Fibroblast of skin of right quadriceps (primary cell): ENCODE measurements at regions not wholly inside any gene's neighbourhood (a gene's known extent, or its start where the extent isn't known, plus 50 kb on each side); places are given as distances from the start of the nearest gene placed in this dataset.
"Not testable (repeated sequence)": the region's sequence is repeated elsewhere in the genome, so short reads cannot be mapped to it uniquely, and the experiment has no call there.

ENCODE experiments used
- DNase-seq: peaks from one replicate; pipeline ENCODE4 v3.0.0-alpha.2; 2013

DNA sequence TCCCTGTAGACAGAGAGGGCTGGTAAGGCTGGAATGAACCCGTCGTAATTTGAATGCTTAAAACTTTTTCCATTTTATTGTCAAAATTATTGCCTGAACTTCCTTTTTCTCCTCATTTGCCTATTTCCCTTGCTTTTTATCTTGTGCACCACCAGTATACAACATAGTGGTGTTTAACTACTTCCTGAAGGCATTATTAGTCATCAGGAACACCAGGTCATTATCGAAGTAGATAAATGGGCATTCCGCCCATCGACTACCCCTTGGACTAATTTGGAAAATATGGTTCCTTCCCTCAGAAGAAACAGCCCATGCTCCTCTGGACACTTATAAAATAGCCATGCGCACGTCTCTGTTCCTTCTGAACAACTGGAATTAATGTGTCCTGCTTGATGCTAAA, 232.1 kb downstream of the TM9SF2 start:
- no peak for DNase-seq

DNA sequence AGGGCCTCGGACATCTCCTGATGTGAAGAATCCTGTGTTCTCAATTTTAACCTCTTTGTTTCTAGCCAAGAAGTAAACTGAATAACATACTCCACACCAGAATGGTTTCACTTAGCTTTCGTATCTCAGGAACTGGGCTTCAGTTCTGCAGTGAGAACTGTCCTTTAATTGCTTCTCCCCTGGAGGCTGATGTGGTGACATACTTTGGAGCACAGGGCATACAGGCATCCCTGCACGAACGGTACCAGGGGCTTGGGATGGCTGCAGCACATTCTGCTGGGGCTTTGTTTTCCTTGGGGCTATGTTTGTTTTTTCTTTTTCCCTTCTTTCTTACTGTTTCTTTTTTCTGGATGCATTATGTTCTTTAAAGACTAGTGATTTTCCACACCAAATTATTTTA, 230.5 kb downstream of the TM9SF2 start:
- no peak for DNase-seq

DNA sequence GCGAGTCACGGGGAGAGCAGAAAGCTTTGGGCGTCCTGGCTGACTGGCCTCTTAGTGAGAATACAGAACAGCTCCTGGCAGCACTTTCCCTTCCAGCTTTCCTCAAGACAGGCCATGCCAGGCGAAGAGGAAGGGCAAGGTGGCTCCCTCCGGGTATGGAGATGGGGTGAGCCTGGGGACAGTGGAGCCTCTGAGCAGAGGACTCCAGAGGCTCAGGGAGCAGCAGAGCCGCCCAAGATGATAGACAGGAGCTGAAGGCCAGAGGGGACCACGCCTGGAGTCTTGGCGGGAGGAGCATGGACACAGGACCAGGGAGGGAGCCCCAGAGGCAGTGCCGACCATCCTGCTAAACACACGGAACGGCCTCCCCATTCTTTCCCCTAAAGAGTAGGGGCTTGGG, 229.1 kb downstream of the TM9SF2 start:
- DNase-seq: no peak

DNA sequence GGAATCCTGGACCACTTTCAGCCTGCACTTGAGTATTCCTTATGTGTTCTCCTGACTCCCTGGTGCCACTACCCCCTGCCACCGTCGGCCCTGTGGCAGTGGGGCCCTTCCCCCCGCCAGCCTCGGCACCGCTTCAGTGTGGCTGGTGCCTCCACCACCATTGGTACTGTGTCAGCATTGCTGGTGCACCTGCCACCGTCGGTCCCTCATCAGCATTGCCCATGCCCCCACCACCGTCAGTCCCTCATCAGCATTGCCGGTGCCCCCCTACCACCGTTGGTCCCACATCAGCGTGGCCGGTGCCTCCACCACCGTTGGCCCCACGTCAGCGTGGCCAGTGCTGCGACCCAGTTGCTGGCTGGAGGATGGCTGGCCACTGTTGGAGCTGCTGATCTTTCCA, 228.5 kb downstream of the TM9SF2 start:
- DNase-seq: no peak

DNA sequence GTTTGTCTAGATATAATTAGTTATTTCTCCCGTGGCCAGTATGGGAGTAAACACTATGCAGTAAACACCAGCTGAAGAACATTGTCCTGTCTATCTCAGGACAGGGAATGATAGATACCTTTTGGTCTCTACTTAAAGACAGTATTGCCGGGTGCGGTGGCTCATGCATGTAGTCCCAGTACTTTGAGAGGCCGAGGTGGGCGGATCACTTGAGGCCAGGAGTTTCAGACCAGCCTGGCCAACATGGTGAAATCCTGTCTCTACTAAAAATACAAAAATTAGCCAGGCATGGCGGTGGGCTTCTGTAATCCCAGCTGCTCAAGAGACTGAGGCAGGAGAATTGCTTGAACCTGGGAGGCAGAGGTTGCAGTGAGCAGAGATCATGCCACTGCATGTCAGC, 226.4 kb downstream of the TM9SF2 start:
- not testable (repeated sequence) for DNase-seq

DNA sequence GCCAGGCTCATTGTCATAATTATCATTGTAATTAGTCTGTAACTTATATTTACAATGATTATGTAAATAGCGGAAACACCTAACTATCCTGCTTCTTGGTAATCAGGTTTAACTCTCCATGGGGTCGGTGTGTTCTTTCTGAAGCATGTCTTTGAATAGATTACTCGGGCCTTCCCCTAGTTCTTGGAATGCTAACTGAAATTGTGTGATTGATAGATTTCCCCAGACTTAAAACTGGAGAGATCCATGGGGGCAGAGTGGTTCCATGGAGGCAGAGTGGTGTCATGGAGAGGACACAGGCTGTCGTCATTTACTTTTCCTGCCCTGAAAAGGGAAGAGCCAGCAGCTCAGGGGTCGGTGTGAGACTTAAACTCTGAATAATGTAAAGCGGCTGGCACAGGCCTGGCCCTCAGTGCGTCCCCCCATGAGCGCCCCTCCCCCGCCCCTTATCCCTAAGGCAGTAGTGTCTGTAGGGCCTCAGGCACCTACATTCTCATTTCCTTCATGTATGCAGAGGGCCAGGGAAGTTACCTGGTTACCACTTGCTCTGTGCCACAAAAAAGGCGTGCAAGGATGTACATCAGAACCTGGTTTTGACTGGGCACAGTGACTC, 225.1 kb downstream of the TM9SF2 start:
- DNase-seq: no peak

DNA sequence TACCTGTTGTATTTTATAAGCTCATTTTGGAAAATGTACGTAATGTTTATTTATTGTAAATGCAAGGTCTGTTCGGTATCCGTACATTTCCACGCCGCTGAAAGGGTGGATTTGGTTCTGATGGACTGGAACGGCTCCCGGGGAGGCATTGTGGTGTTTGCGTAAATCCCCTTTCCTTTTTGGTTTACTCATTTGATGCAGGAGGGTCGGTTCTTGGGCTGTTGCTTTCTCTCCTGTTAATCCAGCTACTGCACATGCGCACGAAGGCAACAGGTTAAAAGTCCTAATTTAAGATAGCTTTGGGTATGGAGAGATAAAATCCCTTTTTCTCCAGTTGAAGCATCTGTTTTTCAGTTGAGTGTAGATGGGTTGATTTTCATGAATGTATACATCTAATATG, 224.4 kb downstream of the TM9SF2 start:
- no peak for DNase-seq

DNA sequence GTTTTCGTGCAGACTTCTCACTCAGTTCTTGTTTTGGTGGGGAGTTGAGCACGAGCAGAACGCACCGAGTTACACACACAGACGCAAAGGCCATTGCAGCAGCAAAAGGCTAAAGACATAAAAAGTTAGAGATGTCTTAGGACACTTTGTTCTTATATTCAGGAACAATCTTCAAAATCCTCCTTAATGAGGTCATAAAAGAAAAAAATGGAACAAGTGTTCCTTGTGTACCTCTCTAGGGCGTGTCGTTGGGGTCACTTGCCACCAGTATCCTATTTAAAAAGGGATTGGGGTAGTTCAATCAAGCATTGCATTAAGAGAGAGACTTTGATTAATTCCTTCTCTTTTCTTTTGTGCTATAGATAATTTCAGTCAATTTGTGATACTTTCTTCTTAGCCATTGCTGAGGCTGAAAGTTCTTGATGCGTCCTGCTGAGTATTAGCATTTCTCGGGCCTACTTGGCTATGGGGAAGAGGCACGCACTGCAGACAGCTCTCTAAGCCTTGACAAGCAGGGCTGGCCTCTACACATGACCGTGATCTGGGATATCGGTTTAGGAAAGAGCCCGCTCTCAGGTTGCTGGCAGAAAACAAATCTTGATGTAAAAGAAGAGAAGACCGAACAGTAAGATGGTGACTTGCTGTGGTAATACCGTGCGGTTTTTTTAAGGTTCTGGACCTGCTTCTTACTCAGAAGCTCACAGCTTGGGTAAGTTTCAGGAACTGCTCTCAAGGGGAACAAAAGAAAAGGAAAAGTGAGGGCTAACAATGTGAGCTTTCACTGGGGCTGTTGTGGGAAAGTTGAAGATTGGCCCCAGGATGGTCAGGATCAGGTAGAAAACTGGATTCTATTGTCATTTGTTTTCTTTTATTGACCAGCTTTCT, 223.6 kb downstream of the TM9SF2 start:
- no peak for DNase-seq

DNA sequence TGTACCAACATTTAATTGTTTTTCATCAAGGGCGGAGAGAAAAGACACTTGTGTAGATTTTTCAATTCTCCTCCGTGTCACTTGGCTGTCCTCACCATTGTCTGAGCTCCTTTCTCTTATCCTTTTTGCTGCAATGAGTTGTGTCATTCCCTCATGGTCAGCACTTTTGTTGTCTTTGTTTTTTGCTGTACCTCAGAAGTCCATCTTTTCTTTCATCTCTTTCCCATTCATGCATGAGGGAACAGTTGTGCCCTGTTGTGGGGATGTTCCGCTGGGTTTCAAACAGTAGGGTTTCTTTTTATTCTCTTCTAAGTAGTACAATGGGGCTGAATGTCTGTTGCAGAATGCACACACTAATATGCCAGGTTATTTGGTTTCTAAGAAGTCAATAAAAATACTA, 222.6 kb downstream of the TM9SF2 start:
- DNase-seq: no peak

DNA sequence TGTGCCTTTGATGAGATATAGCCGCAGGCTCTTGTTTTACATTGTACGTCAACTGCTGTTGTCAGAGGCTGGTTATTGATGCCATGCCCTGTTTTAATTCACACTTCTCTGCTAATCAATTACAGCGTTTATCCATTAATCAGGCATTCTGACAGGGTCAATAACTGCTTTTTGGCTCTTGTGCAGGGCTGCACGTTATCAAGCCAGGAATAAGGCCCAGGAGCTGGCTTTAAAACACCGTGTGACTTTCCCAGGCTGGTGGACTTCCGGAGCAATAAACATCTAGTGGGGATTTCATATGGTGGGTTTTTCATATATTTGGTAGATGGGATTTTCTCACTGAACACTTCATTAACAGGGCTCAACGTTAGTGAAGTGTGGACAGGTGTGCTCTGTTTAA, 221.7 kb downstream of the TM9SF2 start:
- DNase-seq: no peak

DNA sequence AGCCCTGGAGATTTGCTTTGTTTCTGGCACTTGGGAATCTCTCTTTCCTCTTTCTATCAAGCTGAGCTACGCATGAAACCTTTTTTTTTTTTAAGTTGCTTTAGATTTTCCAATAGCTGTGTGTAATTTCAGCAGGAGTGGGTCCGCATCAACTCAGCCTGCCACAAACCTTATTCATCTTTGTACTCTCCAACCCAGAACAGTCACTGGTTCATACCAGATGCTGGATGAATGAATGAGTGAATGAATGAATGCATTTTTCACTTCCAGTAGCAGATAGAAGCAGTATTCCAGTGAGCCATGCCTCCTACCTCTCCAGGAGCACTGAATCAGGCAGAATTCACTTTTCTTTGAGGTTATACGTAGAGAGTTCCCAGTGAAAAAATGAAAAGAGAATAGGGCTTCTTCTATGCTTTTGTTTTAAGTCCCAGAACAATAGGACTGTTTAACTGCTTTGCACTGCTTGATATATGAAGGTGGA, 221.1 kb downstream of the TM9SF2 start:
- DNase-seq: no peak

DNA sequence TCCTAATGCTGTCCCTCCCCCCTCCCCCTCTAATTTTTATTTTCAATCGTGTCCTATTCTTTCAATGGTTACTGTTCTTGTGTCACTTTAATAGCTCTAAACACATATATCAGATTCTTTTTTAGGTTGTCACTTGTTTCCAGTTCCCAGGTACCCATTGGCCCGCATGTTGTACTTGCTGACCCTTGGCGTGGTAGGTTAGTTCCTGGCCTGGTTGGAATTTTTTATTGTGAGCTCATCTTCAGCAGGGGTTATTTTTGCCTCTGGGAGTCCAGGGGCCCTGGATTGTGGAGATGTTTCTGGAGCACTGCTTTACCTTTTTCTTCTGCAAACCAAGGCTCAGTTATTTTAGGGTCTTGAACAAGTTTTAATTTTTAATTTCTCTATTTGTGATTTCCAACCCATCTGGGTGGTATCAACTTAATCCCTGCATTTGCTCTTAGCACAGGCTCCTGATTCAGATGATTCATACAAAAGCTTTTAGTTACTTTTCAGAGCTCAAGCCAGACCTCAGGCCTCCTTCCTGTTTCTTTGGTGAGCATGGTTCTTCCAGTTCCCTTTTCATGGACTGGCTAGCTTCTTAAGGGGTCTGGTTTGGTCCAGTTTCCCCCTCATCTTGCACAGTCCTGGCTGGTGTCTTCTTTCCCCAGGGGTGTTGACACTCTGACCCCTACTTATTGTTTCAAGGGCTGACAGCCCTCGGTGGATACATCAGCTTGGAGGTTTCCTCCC, 220.5 kb downstream of the TM9SF2 start:
- no peak for DNase-seq

DNA sequence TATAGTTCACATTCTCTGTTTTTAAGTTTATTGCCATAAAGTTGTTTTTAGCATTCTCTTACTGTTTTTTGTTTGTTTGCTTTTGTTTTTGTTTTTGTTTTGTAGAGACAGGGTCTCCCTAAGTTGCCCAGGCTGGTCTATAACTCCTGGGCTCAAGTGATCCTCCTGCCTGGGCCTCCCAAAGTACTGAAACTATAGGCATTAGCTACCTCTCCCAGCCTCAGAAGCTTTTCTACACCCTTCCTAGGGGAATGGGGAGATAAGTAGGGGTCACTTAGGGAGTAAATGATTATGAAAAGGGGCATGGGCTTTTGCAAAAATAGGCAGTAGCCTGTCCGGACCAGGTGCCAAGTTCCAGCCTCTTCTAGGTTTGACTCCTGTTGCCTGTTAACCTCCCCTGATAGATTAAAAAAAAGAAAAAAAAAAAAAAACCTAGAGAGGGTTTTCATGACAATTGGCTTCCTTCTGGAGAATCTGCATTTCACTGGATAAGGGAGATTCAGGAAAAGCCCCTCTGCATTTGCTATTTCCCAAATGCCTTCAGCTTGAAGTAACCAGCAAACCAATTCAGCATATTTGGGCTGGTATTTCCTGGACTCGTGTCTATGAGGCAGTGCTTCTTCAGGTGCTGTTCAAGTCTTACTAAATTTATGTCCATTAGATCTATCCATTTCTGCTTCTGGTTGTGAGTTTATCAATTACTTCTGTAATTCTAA, 216.8 kb downstream of the TM9SF2 start:
- no peak for DNase-seq

DNA sequence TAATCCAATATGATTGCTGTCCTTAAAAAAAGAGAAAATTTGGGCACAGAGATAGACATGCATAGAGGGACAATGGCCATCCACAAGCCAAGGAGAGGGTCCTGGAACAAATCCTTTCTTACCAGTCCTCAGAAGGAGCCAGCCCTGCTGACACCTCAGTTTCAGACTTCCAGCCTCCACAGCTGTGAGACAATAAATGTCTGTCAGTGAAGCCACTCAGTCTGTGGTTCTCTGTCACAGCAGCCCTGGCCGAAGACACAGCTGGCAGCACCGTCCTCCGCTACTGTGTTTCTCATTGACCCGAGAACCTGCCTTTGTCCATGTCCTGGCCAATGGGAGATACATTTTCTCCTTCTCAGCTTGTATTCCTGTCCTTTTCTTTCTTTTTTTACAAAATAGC, 207.9 kb downstream of the TM9SF2 start:
- no peak for DNase-seq

DNA sequence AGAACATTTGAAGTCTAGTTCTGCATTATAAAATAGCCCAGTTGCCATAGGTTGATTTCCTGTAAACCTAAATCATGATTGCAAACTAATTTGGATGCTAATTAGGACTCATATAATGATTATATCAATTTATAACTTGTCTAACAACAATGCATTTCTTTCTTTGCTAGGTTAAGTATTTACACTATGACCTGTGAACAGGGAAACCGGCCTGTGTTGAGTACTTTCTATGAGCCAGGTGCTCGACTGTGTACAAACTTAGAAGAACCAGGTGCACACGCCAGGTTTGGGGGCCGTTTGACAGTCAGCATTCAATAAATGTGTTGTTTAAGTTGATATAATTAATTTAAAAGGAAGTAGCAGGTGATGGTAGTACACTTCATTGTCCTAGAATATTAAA, 203.1 kb downstream of the TM9SF2 start:
- no peak for DNase-seq

DNA sequence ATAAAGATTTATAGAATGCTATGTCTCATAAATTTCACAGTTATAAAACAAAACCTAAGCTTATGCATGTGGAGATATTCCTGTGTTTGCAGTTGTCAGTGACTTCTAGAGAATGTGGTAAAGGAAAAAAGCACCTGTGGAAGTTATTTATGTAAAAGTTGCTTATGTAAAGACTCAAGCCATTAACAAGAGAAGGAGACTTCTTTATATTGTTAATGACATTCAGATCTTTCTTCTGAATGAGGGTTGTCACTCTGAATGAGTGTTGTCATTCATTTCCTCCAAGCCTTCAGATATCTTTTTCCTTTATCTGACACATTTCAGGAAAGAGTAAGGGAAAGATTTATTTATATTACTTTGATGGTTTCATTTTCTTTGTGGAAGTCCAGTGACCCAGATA, 202.6 kb downstream of the TM9SF2 start:
- DNase-seq: no peak

DNA sequence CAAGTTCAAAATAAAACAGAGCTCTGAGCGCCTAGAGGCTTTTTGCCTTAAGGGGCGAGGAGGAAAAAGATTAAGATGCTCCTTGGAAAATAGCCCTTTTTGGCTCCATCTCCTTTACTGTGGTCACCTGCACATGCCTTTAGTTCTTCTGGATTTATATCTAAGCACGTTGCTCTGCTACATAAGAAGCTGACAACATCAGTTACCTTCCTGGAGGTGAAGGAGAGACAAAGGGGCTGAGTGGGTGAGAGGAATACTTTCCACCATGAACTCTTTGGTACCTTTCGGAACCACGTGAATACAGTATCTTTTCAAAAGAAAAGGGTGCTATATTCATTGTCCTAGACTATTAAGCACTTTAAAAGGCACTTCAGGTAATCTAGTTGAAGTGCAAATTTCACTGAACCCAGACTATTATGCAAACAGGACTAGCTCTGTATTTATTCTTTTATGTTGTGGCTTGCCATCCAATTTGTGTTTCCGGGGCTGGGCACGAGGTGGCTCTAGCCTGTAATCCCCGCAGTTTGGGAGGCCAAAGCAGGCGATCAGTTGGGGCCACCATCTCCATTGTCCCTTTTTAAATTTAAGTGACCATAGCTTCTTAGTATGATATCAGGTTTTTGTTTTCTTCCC, 201.5 kb downstream of the TM9SF2 start:
- no peak for DNase-seq

DNA sequence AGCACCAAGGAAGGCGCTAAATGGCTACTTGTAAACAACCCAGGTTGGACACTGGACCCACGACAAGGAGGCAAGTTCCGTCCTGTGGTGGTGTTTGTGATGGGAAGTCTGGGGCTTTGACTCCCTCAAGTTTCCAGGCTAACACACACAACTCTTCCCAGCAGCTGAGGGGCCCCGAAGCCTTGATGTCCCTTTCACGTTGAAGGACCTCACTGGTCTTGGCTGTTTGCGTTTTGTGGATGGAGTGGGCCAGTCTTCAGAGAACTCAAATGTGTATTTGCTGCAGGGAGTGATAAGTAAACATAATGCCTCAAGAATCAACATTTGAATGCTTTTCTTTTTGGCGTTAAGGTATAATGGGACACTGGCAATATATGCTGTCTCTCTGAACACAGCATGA, 199.2 kb downstream of the TM9SF2 start:
- DNase-seq: no peak

DNA sequence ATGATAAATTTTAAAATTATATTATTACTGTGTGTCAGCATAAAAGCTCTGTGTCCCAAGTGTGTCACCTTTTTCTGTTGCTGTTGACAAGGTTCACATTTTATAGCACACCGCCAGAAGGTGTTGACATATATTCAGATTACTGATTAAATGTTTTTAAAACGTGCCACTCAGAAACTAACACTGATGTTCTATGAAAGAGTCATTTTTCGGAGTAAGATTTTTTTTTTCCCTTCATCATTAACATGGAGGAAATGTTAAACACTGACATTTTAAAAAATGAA, 197.5 kb downstream of the TM9SF2 start:
- no peak for DNase-seq

DNA sequence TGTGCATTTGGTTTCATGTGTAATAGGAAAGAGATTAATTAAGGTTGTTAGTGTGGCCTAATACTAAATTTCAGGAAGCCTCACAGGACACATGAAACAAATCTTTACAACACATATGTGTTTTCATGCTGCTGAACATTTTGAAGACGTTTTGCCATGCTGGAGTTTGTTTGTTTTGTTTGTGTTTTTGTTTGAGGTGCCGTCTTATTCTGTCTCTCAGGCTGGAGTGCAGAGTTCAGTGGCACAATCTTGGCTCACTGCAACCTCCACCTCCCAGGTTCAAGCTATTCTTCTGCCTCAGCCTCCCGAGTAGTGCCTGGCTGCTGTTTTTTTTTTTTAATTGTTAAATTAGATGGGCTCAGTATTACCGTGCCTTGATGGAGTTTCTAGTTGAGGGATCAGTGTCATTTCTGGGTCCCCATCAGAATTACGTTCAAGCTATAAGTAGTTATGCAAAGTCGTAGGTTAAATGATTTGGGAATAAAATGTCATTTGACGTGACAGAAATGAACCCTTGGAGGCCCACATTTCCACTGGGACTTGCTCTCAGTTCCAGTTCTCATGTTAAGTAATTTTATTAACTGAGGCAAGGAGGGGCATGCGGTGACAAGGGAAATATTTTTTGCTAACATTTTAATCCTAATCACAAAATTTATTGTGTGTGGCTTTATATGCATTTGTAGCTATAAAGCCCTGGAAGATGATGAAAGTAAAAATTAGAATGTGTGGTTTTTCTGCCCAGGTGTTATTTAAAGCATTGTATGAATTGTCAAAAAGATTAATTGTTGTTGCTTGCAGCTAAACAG, 196.9 kb downstream of the TM9SF2 start:
- DNase-seq: no peak

DNA sequence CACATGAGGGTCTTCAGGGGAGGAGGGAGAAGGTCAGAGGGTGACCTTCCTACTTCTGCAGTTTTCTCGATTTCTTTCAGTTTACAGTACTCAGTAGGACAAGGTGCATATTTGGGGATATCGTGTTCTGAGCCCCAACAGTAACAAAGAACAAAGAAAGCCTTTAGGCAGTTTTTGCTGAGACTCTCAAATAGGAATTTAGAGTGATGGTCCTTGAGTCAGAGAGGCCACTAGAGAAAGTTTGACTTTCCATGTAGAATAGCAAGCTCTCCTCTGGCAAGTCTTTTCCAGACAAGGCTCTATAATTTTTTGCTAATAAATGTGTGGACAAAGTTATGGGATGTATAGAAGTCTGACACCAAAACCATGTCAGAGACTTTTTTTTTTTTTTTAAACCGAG, 194.6 kb downstream of the TM9SF2 start:
- DNase-seq: no peak
